ENCODE measurements at regions not wholly inside any gene's neighbourhood (a gene's known extent, or its start where the extent isn't known, plus 50 kb on each side); places are given as distances from the start of the nearest gene placed in this dataset.

GRCh38 chr6:95780037-95780436 lies 202.7 kb downstream of the MANEA start:
- DNase-seq (ENCODE audit: low read depth): no peak

GRCh38 chr6:95784019-95784418 lies 206.7 kb downstream of the MANEA start:
- DNase-seq (ENCODE audit: low read depth): no peak

DNA sequence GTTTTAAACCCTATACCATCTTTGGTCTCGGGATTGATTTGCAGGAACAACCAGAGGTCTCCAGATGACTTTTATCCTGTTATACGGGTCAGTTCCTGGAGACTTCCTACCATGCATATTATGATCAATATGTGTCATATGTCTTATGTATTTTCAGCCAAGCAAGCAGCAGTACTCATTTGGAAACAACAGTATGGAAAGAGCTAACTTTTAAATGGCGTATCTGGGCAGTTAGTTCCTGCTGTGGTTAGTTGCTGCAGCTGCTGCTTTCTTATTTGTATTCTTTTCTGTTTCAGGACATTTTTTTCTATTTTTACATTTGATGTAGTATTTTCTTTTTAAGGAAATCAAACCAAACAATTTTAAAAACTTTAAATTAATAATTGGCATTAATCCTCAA lies 207.5 kb downstream of the MANEA start:
- no peak for DNase-seq (ENCODE audit: low read depth)

DNA sequence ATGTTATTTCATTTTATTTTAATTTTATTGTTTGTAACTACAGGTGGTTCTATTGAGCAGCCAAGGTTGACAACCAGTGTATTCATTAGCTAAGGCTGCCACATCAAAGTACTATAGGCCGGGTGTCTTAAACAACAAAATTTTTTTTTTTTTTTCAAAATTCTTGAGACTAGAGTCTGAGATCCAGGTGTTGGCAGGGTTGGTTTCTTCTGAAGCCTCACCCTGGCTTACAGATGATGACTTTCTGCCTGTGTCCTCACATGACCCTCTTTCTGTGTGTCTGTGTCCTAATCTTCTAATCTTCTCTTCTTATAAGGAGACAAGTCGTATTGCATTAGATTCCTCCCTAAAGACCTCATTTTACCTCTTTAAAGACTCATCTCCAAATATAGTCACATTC lies 208.4 kb downstream of the MANEA start:
- no peak for DNase-seq (ENCODE audit: low read depth)

DNA sequence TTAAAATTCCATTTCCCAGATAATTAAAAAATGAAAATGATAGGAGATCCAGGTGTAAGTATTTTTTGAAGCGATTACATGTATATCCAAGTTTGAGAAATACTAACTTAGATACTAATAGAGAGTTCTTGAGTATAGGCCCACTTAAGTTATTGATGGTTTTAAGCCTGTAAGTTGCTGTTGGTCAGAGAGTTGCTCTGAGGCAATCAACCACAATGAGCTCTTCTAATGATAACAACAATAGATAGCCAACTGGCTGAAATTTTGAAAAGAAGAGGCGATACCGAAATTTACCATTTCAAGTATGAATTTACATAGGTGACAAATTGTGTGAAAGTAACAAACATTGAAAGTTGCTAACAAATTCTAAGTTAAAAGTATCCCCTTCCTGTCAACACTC lies 209.5 kb downstream of the MANEA start:
- DNase-seq (ENCODE audit: low read depth): no peak

DNA sequence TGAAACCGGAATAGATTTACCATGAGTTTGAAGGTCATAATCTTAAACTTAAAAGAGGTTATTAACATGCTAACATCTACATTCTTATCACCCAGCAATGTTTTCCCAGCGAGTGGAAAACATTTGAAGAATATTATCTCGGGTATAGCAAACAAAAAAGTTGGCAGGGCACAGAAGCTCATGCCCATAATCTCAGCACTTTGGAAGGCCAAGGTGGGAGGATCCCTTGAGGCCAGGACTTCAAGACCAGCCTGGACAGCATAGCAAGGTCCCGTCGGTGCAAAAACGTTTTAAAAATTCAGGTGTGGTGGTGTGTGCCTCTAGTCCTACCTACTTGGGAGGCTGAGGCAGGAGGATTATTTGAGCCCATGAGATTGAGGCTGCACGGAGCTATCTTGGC lies 213.5 kb downstream of the MANEA start:
- no peak for DNase-seq (ENCODE audit: low read depth)

GRCh38 chr6:95794749-95795148 lies 217.4 kb downstream of the MANEA start:
- DNase-seq (ENCODE audit: low read depth): no peak

- DNase-seq (ENCODE audit: low read depth): no peak
Measured at GRCh38 chr6:95795927-95796326, 218.6 kb downstream of the MANEA start.

DNA sequence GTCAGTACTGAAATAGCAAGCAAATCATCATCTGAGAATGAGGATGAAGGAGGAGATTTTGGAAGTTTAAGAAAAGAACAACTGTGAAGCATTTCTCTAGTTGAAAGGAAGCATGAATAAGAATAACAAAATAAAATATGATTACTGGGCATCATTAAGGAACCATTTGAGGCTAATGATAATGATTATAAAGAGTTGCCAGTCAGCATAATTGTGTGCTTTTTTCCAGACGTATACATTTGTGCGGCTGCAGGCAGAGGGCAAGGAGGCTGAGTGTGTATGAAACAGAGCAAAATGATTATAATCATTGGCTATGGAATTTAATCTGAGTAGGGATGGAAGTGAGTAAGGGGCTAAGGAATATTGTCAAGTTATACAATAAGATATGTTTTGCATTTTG lies 218.7 kb upstream of the FUT9 start:
- DNase-seq (ENCODE audit: low read depth): no peak

GRCh38 chr6:95802978-95803377 lies 212.8 kb upstream of the FUT9 start:
- no peak for DNase-seq (ENCODE audit: low read depth)

GRCh38 chr6:95803889-95804288 lies 211.9 kb upstream of the FUT9 start:
- no peak for DNase-seq (ENCODE audit: low read depth)

DNA sequence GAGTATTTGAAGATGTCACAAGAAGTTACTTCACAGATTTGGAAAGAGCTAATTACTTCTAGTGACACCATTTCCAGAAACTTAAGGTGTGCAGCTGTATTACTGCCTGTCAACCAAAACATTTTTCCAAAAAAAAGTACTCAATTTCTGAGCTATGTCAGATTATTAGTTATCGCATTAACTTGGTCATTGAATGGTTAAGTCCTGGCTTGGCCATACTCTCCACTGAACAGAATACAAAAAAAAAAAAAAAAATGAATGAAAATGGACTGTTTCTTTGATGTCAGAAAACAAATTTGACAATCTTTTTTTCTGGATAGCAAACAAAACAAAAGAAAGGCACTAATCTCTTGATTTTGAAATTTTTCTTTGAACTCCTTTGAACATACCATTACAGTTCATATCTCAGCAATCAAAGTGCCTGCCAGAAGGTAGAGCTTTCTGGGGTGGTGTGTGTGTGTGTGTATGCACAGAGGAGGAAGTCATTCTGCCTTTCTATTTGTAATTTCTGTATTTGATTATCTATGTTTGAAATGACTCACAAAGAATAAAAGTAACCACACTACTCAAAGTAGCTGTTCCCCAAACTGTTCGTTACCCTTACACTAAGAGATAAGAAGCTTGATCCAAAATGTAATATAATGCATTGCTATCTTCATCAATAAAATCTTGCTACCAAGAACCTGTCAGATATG lies 210.8 kb upstream of the FUT9 start:
- DNase-seq (ENCODE audit: low read depth): no peak

- DNase-seq (ENCODE audit: low read depth): no peak
Measured at GRCh38 chr6:95805699-95806098, 210.1 kb upstream of the FUT9 start.

DNA sequence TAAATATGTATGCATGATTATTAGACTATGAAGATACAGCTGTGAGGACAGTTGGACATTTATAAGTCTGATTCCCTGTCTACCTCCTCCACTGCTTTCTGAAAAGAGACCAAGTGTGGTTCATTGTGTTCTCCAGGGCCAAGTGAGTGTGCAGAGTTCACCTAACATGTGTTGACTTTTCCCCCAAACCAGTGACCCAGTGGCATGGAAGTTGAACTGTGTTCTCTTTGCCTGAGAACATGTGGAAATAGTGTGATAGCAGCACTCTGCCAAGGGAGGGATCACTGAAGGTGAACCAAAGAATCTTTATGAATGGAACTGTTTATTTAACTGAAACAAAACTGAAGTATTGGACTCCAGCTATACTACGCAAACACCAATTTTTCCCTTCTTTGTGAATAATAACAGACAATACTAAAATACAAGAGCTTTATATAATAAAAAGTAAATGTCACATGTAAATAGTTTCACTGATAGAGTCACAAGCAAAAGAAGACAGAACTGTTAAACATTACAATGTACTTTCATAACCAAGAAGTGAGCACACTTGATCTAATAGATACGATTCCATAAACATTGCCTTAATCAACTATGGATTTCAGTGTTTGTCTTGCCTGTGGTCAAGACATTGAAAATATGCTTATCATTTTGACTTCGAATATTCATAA lies 200.3 kb upstream of the FUT9 start:
- no peak for DNase-seq (ENCODE audit: low read depth)

DNA sequence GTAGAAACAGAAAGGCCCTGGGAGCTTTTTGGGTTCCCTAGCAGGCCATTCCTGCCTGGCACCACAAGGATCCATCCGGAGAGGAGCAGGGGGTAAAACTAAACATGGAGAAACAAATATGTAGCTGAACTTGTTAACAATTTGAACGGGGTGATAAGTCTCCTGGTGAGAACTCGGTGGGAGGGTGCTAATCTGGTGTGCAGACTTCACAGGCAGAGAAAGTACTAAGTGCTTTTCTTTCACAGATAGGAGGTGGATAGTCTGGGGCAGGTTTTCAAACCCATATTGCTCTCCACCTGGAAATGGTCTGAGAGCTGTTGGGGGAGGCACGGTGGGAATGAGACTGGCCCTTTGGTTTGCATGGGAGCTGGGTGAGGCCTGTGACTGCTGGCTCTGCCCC lies 196.3 kb upstream of the FUT9 start:
- no peak for DNase-seq (ENCODE audit: low read depth)

DNA sequence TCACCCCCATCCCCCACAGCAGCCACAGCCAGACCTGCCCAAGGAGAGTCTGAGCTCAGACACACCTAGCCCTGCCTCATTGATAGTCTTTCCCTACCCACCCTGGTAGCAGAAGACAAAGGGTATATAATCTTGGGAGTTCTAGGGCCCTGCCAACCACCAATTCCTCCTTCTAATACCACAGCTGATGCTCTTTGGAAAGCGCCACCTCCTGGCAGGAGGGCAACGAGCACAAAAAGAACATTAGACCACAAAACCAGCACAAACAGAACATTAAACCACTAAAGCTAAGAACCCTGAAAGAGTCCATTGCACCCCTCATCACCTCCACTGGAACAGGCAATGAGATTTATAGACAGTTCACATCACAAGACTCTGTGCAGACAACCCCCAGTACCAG lies 195.8 kb upstream of the FUT9 start:
- no peak for DNase-seq (ENCODE audit: low read depth)

GRCh38 chr6:95830859-95831557 lies 184.8 kb upstream of the FUT9 start:
- no peak for DNase-seq (ENCODE audit: low read depth)

GRCh38 chr6:95837890-95838289 lies 177.9 kb upstream of the FUT9 start:
- DNase-seq (ENCODE audit: low read depth): no peak

- DNase-seq (ENCODE audit: low read depth): no peak
Measured at GRCh38 chr6:95841560-95841959, 174.2 kb upstream of the FUT9 start.

GRCh38 chr6:95846652-95847051 lies 169.1 kb upstream of the FUT9 start:
- DNase-seq (ENCODE audit: low read depth): no peak

- DNase-seq (ENCODE audit: low read depth): no peak
Measured at GRCh38 chr6:95847061-95847460, 168.7 kb upstream of the FUT9 start.

DNA sequence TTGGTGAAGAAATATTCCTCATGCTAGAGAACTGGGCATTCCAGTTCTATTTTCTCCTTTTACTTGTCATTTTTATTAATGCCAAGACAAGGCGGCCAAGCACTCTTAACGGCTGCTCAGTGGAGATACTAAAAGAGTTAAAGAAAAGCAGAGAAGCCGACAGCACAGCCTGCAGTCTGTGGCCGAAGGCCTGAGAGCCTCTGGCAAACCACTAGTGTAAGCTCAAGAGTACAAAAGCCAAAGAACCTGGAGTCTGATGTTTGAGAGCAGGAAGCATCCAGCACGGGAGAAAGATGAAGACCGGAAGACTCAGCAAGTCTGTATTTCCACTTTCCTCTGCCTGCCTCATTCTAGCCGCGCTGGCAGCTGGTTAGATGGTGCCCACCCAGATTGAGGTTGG lies 167.1 kb upstream of the FUT9 start:
- no peak for DNase-seq (ENCODE audit: low read depth)

GRCh38 chr6:95856876-95857364 lies 158.9 kb upstream of the FUT9 start:
- DNase-seq (ENCODE audit: low read depth): no peak

Data from ELR (cell line).